Heart right ventricle (tissue), 16 donors: ENCODE measurements at regions not wholly inside any gene's neighbourhood (a gene's known extent, or its start where the extent isn't known, plus 50 kb on each side); places are given as distances from the start of the nearest gene placed in this dataset.

Experiments used
- ATAC-seq, 8 donors: fragments of 200-7000 bp; cut with Tn5 transposase; one replicate each; pipeline ENCODE4 v1.9.1; 2020; ENCODE audit warnings: mild to moderate bottlenecking in 8 of 8, moderate library complexity in 8 of 8, moderate number of reproducible peaks in 1 of 8
- DNase-seq, 2 donors: peaks; one replicate each; pipeline ENCODE4 v3.0.0-alpha.2; 2020
- H3K27ac ChIP-seq, 10 donors: fragments of 200-600 bp; sonication (generic) in 2 of 10; one replicate each; pipeline versions ENCODE4 v1.5.0 to v1.8.0; 2020 to 2022; ENCODE audit warnings: mild to moderate bottlenecking in 3 of 10
- H3K27me3 ChIP-seq, 7 donors: fragments of 200-600 bp; one replicate each; pipeline ENCODE4 v1.8.0; 2021 to 2022; ENCODE audit warnings: mild to moderate bottlenecking in 2 of 7
- H3K36me3 ChIP-seq, 9 donors: fragments of 200-600 bp; sonication (generic) in 1 of 9; one replicate each; pipeline versions ENCODE4 v1.5.0 to v1.8.0; 2020 to 2022; ENCODE audit warnings: mild to moderate bottlenecking in 2 of 9
- H3K4me1 ChIP-seq, 9 donors: fragments of 200-600 bp; sonication (generic) in 1 of 9; one replicate each; pipeline versions ENCODE4 v1.5.0 to v1.8.0; 2020 to 2022; ENCODE audit warnings: mild to moderate bottlenecking in 4 of 9
- H3K4me3 ChIP-seq, 10 donors: fragments of 200-600 bp; sonication (generic) in 2 of 10; one replicate each; pipeline versions ENCODE4 v1.5.0 to v1.8.0; 2020 to 2022; ENCODE audit warnings: mild to moderate bottlenecking in 7 of 10, moderate library complexity in 2 of 10
- H3K9me3 ChIP-seq, 11 donors: fragments of 200-600 bp in 10 of 11; sonication (generic) in 2 of 11; one replicate each; pipeline versions ENCODE4 v1.5.0 to v1.8.0; 2013 to 2022; ENCODE audit warnings: mild to moderate bottlenecking in 2 of 11, control low read depth in 1 of 11, moderate library complexity in 1 of 11
- CTCF ChIP-seq, 9 donors: fragments of 200-600 bp; sonication (generic) in 2 of 9; IDR thresholded peaks; one replicate each; pipeline versions ENCODE4 v1.5.0 to v1.8.0; 2021 to 2022; ENCODE audit warnings: antibody characterized with exemption in 9 of 9, mild to moderate bottlenecking in 5 of 9, moderate library complexity in 1 of 9
- WGBS, 2 donors: extraction: QIAGEN DNeasy Blood & Tissue Kit; methylation state at CpG; one replicate each; pipeline ENCODE4 v1.1.7; 2013; ENCODE audit warnings: inconsistent platforms in 1 of 2; 5-methylcytosine and 5-hydroxymethylcytosine counted together
- intact Hi-C, 10 donors: fragments of 100-400 bp; cut with DNase I; formaldehyde crosslinking; loops; one replicate each; pipeline versions ENCODE4 v1.11.1 to v1.14.2; 2022
- donor health status: Arrhythmogenic right ventricular cardiomyopathy.
- donor health status: ischemic (EF 13 %, LVEDD 7.1; RV severe dilation, severe dysfunction).
- donor health status: healthy with polysubstance abuse.
- donor health status: DM: no; HTN: yes; CAD: no.
- donor health status: DM: no; HTN: no; CAD: no.
- donor health status: ischemic (EF 25% LVEDD 6.9; RV normal size, moderate dysfunction).
- donor health status: ischemic (EF 25% LVEDD 5.7; RV mildly dilated, moderate dysfunction).
- donor health status: healthy.
- donor health status: DM: yes; HTN: yes; CAD: no.
- donor health status: Ischemic cardiomyopathy.
- donor health status: ischemic (EF 35%, LVEDD 5.7; RV mildly dilated, moderate dysfunction).
- donor health status: nonischemic (EF 11% LVEDD 7.7; RV severe dilation, severe dysfunction).
- donor health status: DM: yes; HTN: yes; CAD: no.
- donor health status: PGD.
- donor health status: ischemic (EF 29% LVEDD 5.4; RV normal size, mild dysfunction).
- donor health status: nonischemic (EF 23%, LVEDD 6.1; RV moderate dilation, normal function).

DNA sequence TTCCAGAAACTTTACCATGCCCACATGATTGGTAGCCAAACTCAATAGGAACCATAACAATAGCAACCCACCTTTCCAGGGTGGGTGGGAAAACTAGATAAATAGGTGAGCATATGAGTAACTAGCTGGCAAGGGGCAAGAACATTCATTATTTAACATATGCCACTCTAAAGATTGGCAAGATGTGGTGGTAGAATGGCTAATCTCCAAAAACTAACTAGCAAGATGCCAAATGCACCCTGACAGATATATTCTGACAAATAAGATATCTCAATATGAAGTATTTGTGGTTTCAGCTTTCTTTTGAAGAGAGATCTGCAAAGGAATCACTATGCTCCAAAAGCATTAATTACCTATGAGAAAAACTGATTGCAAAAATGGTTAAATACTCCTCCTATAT lies 895.6 kb downstream of the TLE1 start:
- DNase-seq, result no peak
- Histone ChIP-seq H3K9me3 (peaks cover 0 to 3% (median 0%) of the 10 kb centered on the region in 11 donors), H3K4me3 (no peak overlapping the region), H3K27me3 (no peaks in the 10 kb centered on the region), H3K36me3 (no peaks in the 10 kb centered on the region), H3K4me1 (peaks cover 0 to 20% (median 0%) of the 10 kb centered on the region in 9 donors), H3K27ac (no peak overlapping the region)
- TF ChIP-seq CTCF (IDR thresholded peaks at IDR 0.05), result no peak
- intact Hi-C loops, result no loop called here
- ATAC-seq, result no peak

- H3K9me3 ChIP-seq, result peaks cover 0 to 3% (median 0%) of the 10 kb centered on the region in 11 donors
- TF ChIP-seq CTCF (IDR thresholded peaks at IDR 0.05), result no peak
- ATAC-seq (peak in 3 of 8 donors; percentile 24 to 77 (median 63)), DNase-seq (no peak)
- no peaks in the 10 kb centered on the region for H3K36me3 ChIP-seq
- H3K4me1 ChIP-seq, result peaks cover 0 to 18% (median 0%) of the 10 kb centered on the region in 9 donors
- intact Hi-C loops, result no loop called here
- peak overlapping the region in 1 of 10 donors; percentile 36 for H3K27ac ChIP-seq
- 62 to 67% methylated on average over 3 of the region's 3 CpGs for WGBS, 2 donors
- H3K4me3 ChIP-seq, result no peak overlapping the region
- H3K27me3 ChIP-seq, result no peaks in the 10 kb centered on the region
Measured at GRCh38 chr9:80792726-80793125, 896.6 kb downstream of the TLE1 start.

DNA sequence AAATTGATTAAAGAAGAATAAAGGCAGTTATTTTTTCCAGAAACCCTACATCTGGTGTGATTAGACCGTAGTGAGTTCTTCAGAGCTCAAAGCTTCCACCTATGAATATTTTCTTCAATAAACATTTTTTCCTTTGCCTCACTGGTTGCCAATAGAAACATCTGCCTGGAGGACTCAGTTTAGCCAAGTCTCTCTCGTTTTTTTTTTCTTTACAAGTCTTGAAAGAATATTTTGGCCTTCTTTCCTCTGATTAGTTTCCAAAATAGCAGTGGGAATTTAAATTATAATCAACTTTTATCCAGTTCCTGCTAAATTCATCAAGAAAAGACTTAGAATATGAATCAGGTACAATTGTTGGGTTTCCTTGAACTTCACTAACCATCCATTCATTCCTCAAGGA lies 897.5 kb downstream of the TLE1 start:
- H3K27me3 ChIP-seq, result no peaks in the 10 kb centered on the region
- H3K9me3 ChIP-seq, result peaks cover 0 to 3% (median 0%) of the 10 kb centered on the region in 11 donors
- DNase-seq, result no peak
- ATAC-seq, result no peak
- no peaks in the 10 kb centered on the region for H3K36me3 ChIP-seq
- intact Hi-C loops, result no loop called here
- 42 to 46% methylated on average over 2 of the region's 2 CpGs for WGBS, 2 donors
- peak overlapping the region in 1 of 10 donors; percentile 19 for H3K27ac ChIP-seq
- H3K4me3 ChIP-seq, result no peak overlapping the region
- peaks cover 0 to 9% (median 0%) of the 10 kb centered on the region in 9 donors for H3K4me1 ChIP-seq
- no peak for TF ChIP-seq CTCF (IDR thresholded peaks at IDR 0.05)

GRCh38 chr9:80790764-80791163 lies 898.6 kb downstream of the TLE1 start:
- DNase-seq (no peak), ATAC-seq (no peak)
- no peak overlapping the region for H3K4me3 ChIP-seq
- H3K9me3 ChIP-seq, result peaks cover 0 to 8% (median 0%) of the 10 kb centered on the region in 11 donors
- no peak overlapping the region for H3K27ac ChIP-seq
- intact Hi-C loops, result no loop called here
- no peak for TF ChIP-seq CTCF (IDR thresholded peaks at IDR 0.05)
- no peaks in the 10 kb centered on the region for H3K27me3 ChIP-seq
- no peaks in the 10 kb centered on the region for H3K36me3 ChIP-seq
- H3K4me1 ChIP-seq, result peaks cover 0 to 6% (median 0%) of the 10 kb centered on the region in 9 donors
